ENCODE measurements at regions not wholly inside any gene's neighbourhood (a gene's known extent, or its start where the extent isn't known, plus 50 kb on each side); places are given as distances from the start of the nearest gene placed in this dataset.

- Histone ChIP-seq H3K4me3 (ENCODE audit: insufficient read depth, low read depth, low read length, poor library complexity, severe bottlenecking) (no peak overlapping the region), H3K4me1 (ENCODE audit: control insufficient read depth, insufficient read depth, low read length, poor library complexity, severe bottlenecking) (no peaks in the 10 kb centered on the region), H3K27me3 (replicated peaks; ENCODE audit: control insufficient read depth, insufficient read depth, low read length, poor library complexity, severe bottlenecking) (peaks cover 2% of the 10 kb centered on the region), H3K27ac (ENCODE audit: insufficient read depth, low read length, poor library complexity, severe bottlenecking) (no peak overlapping the region), H3K36me3 (ENCODE audit: control insufficient read depth, insufficient read depth, low read length) (no peaks in the 10 kb centered on the region), H3K9me3 (ENCODE audit: control insufficient read depth, low read length) (no peaks in the 10 kb centered on the region)
- no peak for DNase-seq
Observed at GRCh38 chr22:49446145-49446758, 381.4 kb downstream of the BRD1 start.

DNA sequence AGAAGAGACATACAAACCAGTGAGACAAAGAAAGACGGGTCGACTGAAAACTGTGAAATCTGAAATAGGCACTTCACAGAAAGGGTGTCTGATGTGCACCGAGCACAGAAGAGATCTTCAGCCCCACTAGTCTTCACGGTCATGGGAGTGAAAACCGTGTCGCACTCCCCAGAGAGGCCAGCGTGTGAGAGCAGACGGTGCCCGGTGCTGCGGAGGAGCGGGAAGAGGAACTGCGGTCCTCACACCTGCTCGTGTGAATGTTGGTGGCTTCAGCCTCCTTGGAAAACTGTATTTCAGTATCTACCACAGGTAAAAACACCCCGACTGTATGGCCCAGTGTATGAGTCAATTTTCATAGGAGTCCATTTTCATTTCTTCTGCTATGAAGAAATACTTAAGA, 382.9 kb downstream of the BRD1 start:
- no peak overlapping the region for H3K4me3 ChIP-seq (ENCODE audit: insufficient read depth, low read depth, low read length, poor library complexity, severe bottlenecking)

GRCh38 chr22:49440931-49441330, 386.7 kb downstream of the BRD1 start:
- Histone ChIP-seq H3K4me1 (ENCODE audit: control insufficient read depth, insufficient read depth, low read length, poor library complexity, severe bottlenecking) (no peaks in the 10 kb centered on the region), H3K4me3 (ENCODE audit: insufficient read depth, low read depth, low read length, poor library complexity, severe bottlenecking) (no peak overlapping the region), H3K36me3 (ENCODE audit: control insufficient read depth, insufficient read depth, low read length) (no peaks in the 10 kb centered on the region), H3K9me3 (ENCODE audit: control insufficient read depth, low read length) (no peaks in the 10 kb centered on the region), H3K27ac (ENCODE audit: insufficient read depth, low read length, poor library complexity, severe bottlenecking) (no peak overlapping the region), H3K27me3 (replicated peaks; ENCODE audit: control insufficient read depth, insufficient read depth, low read length, poor library complexity, severe bottlenecking) (no peaks in the 10 kb centered on the region)
- no peak for DNase-seq

More for the DNA sequence above, 382.9 kb downstream of the BRD1 start:
- Histone ChIP-seq H3K9me3 (ENCODE audit: control insufficient read depth, low read length) (no peaks in the 10 kb centered on the region), H3K27me3 (replicated peaks; ENCODE audit: control insufficient read depth, insufficient read depth, low read length, poor library complexity, severe bottlenecking) (no peaks in the 10 kb centered on the region), H3K4me1 (ENCODE audit: control insufficient read depth, insufficient read depth, low read length, poor library complexity, severe bottlenecking) (no peaks in the 10 kb centered on the region), H3K36me3 (ENCODE audit: control insufficient read depth, insufficient read depth, low read length) (no peaks in the 10 kb centered on the region), H3K27ac (ENCODE audit: insufficient read depth, low read length, poor library complexity, severe bottlenecking) (no peak overlapping the region)
- DNase-seq: no peak

GRCh38 chr22:49439373-49439772, 388.3 kb downstream of the BRD1 start:
- no peak overlapping the region for H3K4me3 ChIP-seq (ENCODE audit: insufficient read depth, low read depth, low read length, poor library complexity, severe bottlenecking)
- no peaks in the 10 kb centered on the region for H3K27me3 ChIP-seq (replicated peaks; ENCODE audit: control insufficient read depth, insufficient read depth, low read length, poor library complexity, severe bottlenecking)
- DNase-seq: no peak
- no peaks in the 10 kb centered on the region for H3K4me1 ChIP-seq (ENCODE audit: control insufficient read depth, insufficient read depth, low read length, poor library complexity, severe bottlenecking)
- no peaks in the 10 kb centered on the region for H3K9me3 ChIP-seq (ENCODE audit: control insufficient read depth, low read length)
- H3K27ac ChIP-seq (ENCODE audit: insufficient read depth, low read length, poor library complexity, severe bottlenecking): no peak overlapping the region
- no peaks in the 10 kb centered on the region for H3K36me3 ChIP-seq (ENCODE audit: control insufficient read depth, insufficient read depth, low read length)

GRCh38 chr22:49437956-49438355, 389.7 kb downstream of the BRD1 start:
- H3K9me3 ChIP-seq (ENCODE audit: control insufficient read depth, low read length): no peaks in the 10 kb centered on the region
- H3K36me3 ChIP-seq (ENCODE audit: control insufficient read depth, insufficient read depth, low read length): no peaks in the 10 kb centered on the region
- H3K4me1 ChIP-seq (ENCODE audit: control insufficient read depth, insufficient read depth, low read length, poor library complexity, severe bottlenecking): no peaks in the 10 kb centered on the region
- no peaks in the 10 kb centered on the region for H3K27me3 ChIP-seq (replicated peaks; ENCODE audit: control insufficient read depth, insufficient read depth, low read length, poor library complexity, severe bottlenecking)
- no peak overlapping the region for H3K27ac ChIP-seq (ENCODE audit: insufficient read depth, low read length, poor library complexity, severe bottlenecking)
- DNase-seq: no peak
- H3K4me3 ChIP-seq (ENCODE audit: insufficient read depth, low read depth, low read length, poor library complexity, severe bottlenecking): no peak overlapping the region

DNA sequence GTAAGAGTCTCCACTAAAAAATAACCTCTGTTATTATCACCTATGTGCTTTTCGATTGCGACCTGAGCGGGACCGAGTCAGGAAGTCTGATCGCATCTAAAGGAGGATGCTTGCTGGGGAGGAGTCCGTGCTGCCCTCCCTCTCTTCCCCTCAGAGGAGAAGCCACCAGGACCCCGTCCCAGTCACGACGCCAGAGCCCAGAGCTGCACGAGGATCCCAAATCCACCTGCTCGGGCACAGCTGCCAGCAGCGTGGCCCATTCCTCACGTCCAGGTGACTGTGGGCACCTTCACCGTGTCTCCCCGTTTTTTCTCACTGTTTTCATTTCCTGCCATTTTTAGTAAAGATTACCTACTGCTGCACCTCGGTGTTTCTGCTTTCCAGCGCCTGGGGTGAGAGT, 390.3 kb downstream of the BRD1 start:
- Histone ChIP-seq H3K27ac (ENCODE audit: insufficient read depth, low read length, poor library complexity, severe bottlenecking) (no peak overlapping the region), H3K4me1 (ENCODE audit: control insufficient read depth, insufficient read depth, low read length, poor library complexity, severe bottlenecking) (no peaks in the 10 kb centered on the region), H3K36me3 (ENCODE audit: control insufficient read depth, insufficient read depth, low read length) (no peaks in the 10 kb centered on the region), H3K9me3 (ENCODE audit: control insufficient read depth, low read length) (no peaks in the 10 kb centered on the region), H3K4me3 (ENCODE audit: insufficient read depth, low read depth, low read length, poor library complexity, severe bottlenecking) (no peak overlapping the region), H3K27me3 (replicated peaks; ENCODE audit: control insufficient read depth, insufficient read depth, low read length, poor library complexity, severe bottlenecking) (no peaks in the 10 kb centered on the region)
- DNase-seq: no peak

DNA sequence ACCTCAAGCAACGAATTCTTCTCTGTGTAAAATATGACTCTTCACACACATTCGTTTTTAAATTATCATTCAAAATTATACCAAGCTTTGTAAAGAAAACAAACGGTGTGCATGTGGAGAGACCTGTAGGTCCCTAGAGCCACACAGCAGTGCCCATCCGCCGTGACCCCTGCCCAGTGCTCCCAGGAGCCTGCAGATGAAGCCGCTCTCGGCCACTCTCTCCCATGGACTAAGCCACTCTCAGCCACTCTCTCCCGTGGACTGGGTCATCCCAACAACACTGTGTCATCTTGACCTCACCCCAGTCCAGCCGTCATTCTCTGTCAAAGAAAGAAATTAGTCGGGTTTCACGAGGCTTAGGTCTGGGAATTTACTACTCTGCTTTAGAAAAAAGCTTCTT, 391.6 kb downstream of the BRD1 start:
- H3K27me3 ChIP-seq (replicated peaks; ENCODE audit: control insufficient read depth, insufficient read depth, low read length, poor library complexity, severe bottlenecking): no peaks in the 10 kb centered on the region
- no peak for DNase-seq
- H3K36me3 ChIP-seq (ENCODE audit: control insufficient read depth, insufficient read depth, low read length): no peaks in the 10 kb centered on the region
- H3K9me3 ChIP-seq (ENCODE audit: control insufficient read depth, low read length): no peaks in the 10 kb centered on the region
- H3K4me1 ChIP-seq (ENCODE audit: control insufficient read depth, insufficient read depth, low read length, poor library complexity, severe bottlenecking): no peaks in the 10 kb centered on the region
- no peak overlapping the region for H3K27ac ChIP-seq (ENCODE audit: insufficient read depth, low read length, poor library complexity, severe bottlenecking)
- no peak overlapping the region for H3K4me3 ChIP-seq (ENCODE audit: insufficient read depth, low read depth, low read length, poor library complexity, severe bottlenecking)

DNA sequence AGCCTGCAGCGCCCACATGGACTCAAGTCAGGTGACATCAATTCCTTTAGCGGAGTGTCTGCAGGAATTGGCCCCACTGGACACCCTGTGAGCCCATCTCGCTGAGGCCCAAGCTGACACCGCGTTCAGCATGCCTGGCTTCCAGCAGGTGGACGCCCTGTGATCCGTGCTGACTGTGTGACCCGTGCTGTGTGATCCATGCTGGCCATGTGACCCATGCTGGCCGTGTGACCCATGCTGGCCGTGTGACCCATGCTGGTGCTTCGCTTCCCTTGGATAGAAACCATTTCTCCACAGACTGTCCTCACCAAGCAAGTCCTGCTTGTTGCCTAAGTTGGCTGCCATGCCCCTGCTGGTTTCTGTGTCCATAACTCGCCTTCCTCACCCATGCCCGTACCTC, 392.1 kb downstream of the BRD1 start:
- no peaks in the 10 kb centered on the region for H3K27me3 ChIP-seq (replicated peaks; ENCODE audit: control insufficient read depth, insufficient read depth, low read length, poor library complexity, severe bottlenecking)
- no peaks in the 10 kb centered on the region for H3K4me1 ChIP-seq (ENCODE audit: control insufficient read depth, insufficient read depth, low read length, poor library complexity, severe bottlenecking)
- no peaks in the 10 kb centered on the region for H3K36me3 ChIP-seq (ENCODE audit: control insufficient read depth, insufficient read depth, low read length)
- no peaks in the 10 kb centered on the region for H3K9me3 ChIP-seq (ENCODE audit: control insufficient read depth, low read length)
- H3K27ac ChIP-seq (ENCODE audit: insufficient read depth, low read length, poor library complexity, severe bottlenecking): no peak overlapping the region
- H3K4me3 ChIP-seq (ENCODE audit: insufficient read depth, low read depth, low read length, poor library complexity, severe bottlenecking): no peak overlapping the region
- no peak for DNase-seq

- Histone ChIP-seq H3K9me3 (ENCODE audit: control insufficient read depth, low read length) (no peaks in the 10 kb centered on the region), H3K27me3 (replicated peaks; ENCODE audit: control insufficient read depth, insufficient read depth, low read length, poor library complexity, severe bottlenecking) (no peaks in the 10 kb centered on the region)
Observed at GRCh38 chr22:49433717-49434611, 393.7 kb downstream of the BRD1 start.

GRCh38 chr22:49432897-49433443, 394.7 kb downstream of the BRD1 start:
- no peaks in the 10 kb centered on the region for H3K4me1 ChIP-seq (ENCODE audit: control insufficient read depth, insufficient read depth, low read length, poor library complexity, severe bottlenecking)
- no peaks in the 10 kb centered on the region for H3K9me3 ChIP-seq (ENCODE audit: control insufficient read depth, low read length)
- H3K27me3 ChIP-seq (replicated peaks; ENCODE audit: control insufficient read depth, insufficient read depth, low read length, poor library complexity, severe bottlenecking): no peaks in the 10 kb centered on the region
- H3K4me3 ChIP-seq (ENCODE audit: insufficient read depth, low read depth, low read length, poor library complexity, severe bottlenecking): no peak overlapping the region
- H3K36me3 ChIP-seq (ENCODE audit: control insufficient read depth, insufficient read depth, low read length): no peaks in the 10 kb centered on the region
- no peak for DNase-seq
- H3K27ac ChIP-seq (ENCODE audit: insufficient read depth, low read length, poor library complexity, severe bottlenecking): no peak overlapping the region

More at GRCh38 chr22:49433717-49434611, 393.7 kb downstream of the BRD1 start:
- Histone ChIP-seq H3K4me1 (ENCODE audit: control insufficient read depth, insufficient read depth, low read length, poor library complexity, severe bottlenecking) (no peaks in the 10 kb centered on the region), H3K27ac (ENCODE audit: insufficient read depth, low read length, poor library complexity, severe bottlenecking) (no peak overlapping the region), H3K4me3 (ENCODE audit: insufficient read depth, low read depth, low read length, poor library complexity, severe bottlenecking) (no peak overlapping the region), H3K36me3 (ENCODE audit: control insufficient read depth, insufficient read depth, low read length) (no peaks in the 10 kb centered on the region)
- DNase-seq: no peak
